H1 (cell line): ENCODE measurements at regions not wholly inside any gene's neighbourhood (a gene's known extent, or its start where the extent isn't known, plus 50 kb on each side); places are given as distances from the start of the nearest gene placed in this dataset.

Source experiments
- CTCF ChIA-PET: fragments of 300-600 bp; sonication (Branson Sonifier 250); formaldehyde crosslinking; loops from one replicate; lab custom pipeline; 2021; ENCODE audit not compliant: partially characterized antibody; lab: Charles Lee
- POLR2A ChIA-PET: fragments of 300-600 bp; sonication (Branson Sonifier 250); formaldehyde crosslinking; loops from one replicate; lab custom pipeline; 2021; ENCODE audit warnings: inconsistent platforms; ENCODE audit not compliant: partially characterized antibody; lab: Charles Lee
- DNase-seq, 2 experiments: peaks; one replicate each; pipeline versions ENCODE4 v3.0.0 to v3.0.0-alpha.2; 2010 to 2022; ENCODE audit warnings: low spot score in 2 of 2, low read depth in 1 of 2, mixed read lengths in 1 of 2
- FAIRE-seq: peaks from 2 replicates; lab custom pipeline; 2011; peaks lifted over from hg19 to GRCh38; lab: Jason Lieb, UNC
- H2AFZ ChIP-seq: 2 replicates; pipeline ENCODE4 v1.8.1; 2012; ENCODE audit warnings: low read length, inconsistent platforms
- H2AK5ac ChIP-seq: 2 replicates; pipeline ENCODE4 v1.6.1; 2013; ENCODE audit warnings: low read depth, low read length
- H2BK120ac ChIP-seq: replicated peaks from 2 replicates; pipeline ENCODE3; 2013; ENCODE audit warnings: low read depth, low read length, inconsistent platforms
- H2BK12ac ChIP-seq: 2 replicates; pipeline ENCODE4 v1.6.1; 2013; ENCODE audit warnings: low read depth, low read length
- H2BK15ac ChIP-seq: 2 replicates; pipeline ENCODE4 v1.6.1; 2013; ENCODE audit warnings: low read length
- H2BK20ac ChIP-seq: 2 replicates; pipeline ENCODE4 v1.6.1; 2013; ENCODE audit warnings: low read length
- H2BK5ac ChIP-seq: 2 replicates; pipeline ENCODE4 v1.6.1; 2013; ENCODE audit warnings: low read depth, low read length
- H3K14ac ChIP-seq: 2 replicates; pipeline ENCODE4 v1.6.1; 2013; ENCODE audit warnings: inconsistent platforms; ENCODE audit not compliant: insufficient read length
- H3K18ac ChIP-seq: 2 replicates; pipeline ENCODE4 v1.6.1; 2013; ENCODE audit warnings: low read length; ENCODE audit errors: extremely low read depth
- H3K23ac ChIP-seq: 2 replicates; pipeline ENCODE4 v1.6.1; 2013; ENCODE audit warnings: inconsistent platforms; ENCODE audit not compliant: insufficient read length
- H3K23me2 ChIP-seq: 2 replicates; pipeline ENCODE4 v1.6.1; 2013; ENCODE audit warnings: low read depth, low read length
- H3K27ac ChIP-seq: 2 replicates; pipeline ENCODE4 v1.6.1; 2011; ENCODE audit warnings: low read depth, low read length, inconsistent platforms
- H3K27me3 ChIP-seq, 4 experiments: replicated peaks in 1 of 4; 1 replicate in 1 of 4; 2 replicates in 3 of 4; pipeline versions ENCODE4 v1.6.1 to v1.8.1; 2011 to 2013; ENCODE audit warnings: low read length in 3 of 4, mild to moderate bottlenecking in 3 of 4, inconsistent platforms in 2 of 4, mixed read lengths in 2 of 4, moderate library complexity in 1 of 4; ENCODE audit not compliant: control insufficient read depth in 3 of 4, insufficient read depth in 3 of 4; ENCODE audit errors: extremely low read depth in 1 of 4
- H3K36me3 ChIP-seq, 4 experiments: 2 replicates each; pipeline versions ENCODE4 v1.6.1 to v1.8.1; 2011 to 2013; ENCODE audit warnings: mild to moderate bottlenecking in 4 of 4, low read length in 3 of 4, moderate library complexity in 2 of 4, control low read depth in 1 of 4, inconsistent platforms in 1 of 4; ENCODE audit not compliant: insufficient read depth in 4 of 4, control insufficient read depth in 2 of 4
- H3K4ac ChIP-seq: replicated peaks from 2 replicates; pipeline ENCODE3; 2013; ENCODE audit warnings: low read length, low read depth, mixed read lengths, inconsistent platforms; ENCODE audit not compliant: insufficient read length
- H3K4me1 ChIP-seq, 4 experiments: replicated peaks in 1 of 4; 1 replicate in 1 of 4; 2 replicates in 3 of 4; pipeline versions ENCODE4 v1.6.1 to v1.8.1; 2011 to 2013; ENCODE audit warnings: low read length in 3 of 4, inconsistent platforms in 2 of 4, mixed read lengths in 1 of 4; ENCODE audit not compliant: insufficient read depth in 4 of 4, control insufficient read depth in 3 of 4
- H3K4me2 ChIP-seq, 2 experiments: 2 replicates each; pipeline versions ENCODE4 v1.6.1 to v1.8.1; 2011 to 2013; ENCODE audit warnings: low read depth in 2 of 2, low read length in 2 of 2, control low read depth in 1 of 2, inconsistent platforms in 1 of 2, mild to moderate bottlenecking in 1 of 2; ENCODE audit not compliant: insufficient read depth in 1 of 2
- H3K4me3 ChIP-seq, 4 experiments: fragments of 200-600, 300-600 bp in 1 of 4; sonication (generic), shearing (Covaris generic), sonication (Bioruptor Twin) in 1 of 4; 2 replicates each; pipeline versions ENCODE4 v1.5.1 to v1.8.1; 2011 to 2016; ENCODE audit warnings: low read length in 4 of 4, low read depth in 3 of 4, control low read depth in 2 of 4, inconsistent platforms in 2 of 4, mild to moderate bottlenecking in 2 of 4, mixed read lengths in 1 of 4, moderate library complexity in 1 of 4; ENCODE audit not compliant: insufficient read depth in 2 of 4; ENCODE audit errors: extremely low read depth in 1 of 4
- H3K56ac ChIP-seq: replicated peaks from 2 replicates; pipeline ENCODE3; 2013; ENCODE audit warnings: low read depth, mild to moderate bottlenecking, mixed read lengths, low read length, inconsistent platforms; ENCODE audit not compliant: insufficient read length
- H3K79me1 ChIP-seq: 2 replicates; pipeline ENCODE4 v1.6.1; 2013; ENCODE audit warnings: low read depth, low read length, control low read depth
- H3K79me2 ChIP-seq, 2 experiments: 2 replicates each; pipeline versions ENCODE4 v1.6.1 to v1.8.1; 2012 to 2013; ENCODE audit warnings: low read length in 2 of 2, mild to moderate bottlenecking in 2 of 2, inconsistent platforms in 1 of 2; ENCODE audit not compliant: insufficient read depth in 2 of 2, control insufficient read depth in 1 of 2
- H3K9ac ChIP-seq, 4 experiments: replicated peaks in 1 of 4; 1 replicate in 1 of 4; 2 replicates in 3 of 4; pipeline versions ENCODE4 v1.6.1 to v1.8.1; 2011 to 2013; ENCODE audit warnings: low read depth in 3 of 4, low read length in 3 of 4, control low read depth in 2 of 4, mild to moderate bottlenecking in 2 of 4, moderate library complexity in 2 of 4, inconsistent platforms in 1 of 4; ENCODE audit errors: extremely low read depth in 1 of 4
- H3K9me3 ChIP-seq, 2 experiments: 2 replicates each; pipeline versions ENCODE4 v1.6.1 to v1.8.1; 2012 to 2013; ENCODE audit warnings: mild to moderate bottlenecking in 2 of 2, moderate library complexity in 2 of 2, control low read depth in 1 of 2, inconsistent platforms in 1 of 2, low read depth in 1 of 2, low read length in 1 of 2, mixed read lengths in 1 of 2; ENCODE audit not compliant: insufficient read depth in 2 of 2
- H4K20me1 ChIP-seq, 2 experiments: replicated peaks in 1 of 2; 2 replicates each; pipeline versions ENCODE3 to v1.8.1; 2011 to 2013; ENCODE audit warnings: inconsistent platforms in 2 of 2, low read length in 2 of 2, mild to moderate bottlenecking in 1 of 2; ENCODE audit not compliant: insufficient read depth in 2 of 2, control insufficient read depth in 1 of 2
- H4K5ac ChIP-seq: 2 replicates; pipeline ENCODE4 v1.6.1; 2013; ENCODE audit warnings: low read length, low read depth, mixed read lengths, inconsistent platforms; ENCODE audit not compliant: insufficient read length
- H4K8ac ChIP-seq: 2 replicates; pipeline ENCODE4 v1.8.0; 2013; ENCODE audit warnings: mild to moderate bottlenecking, moderate library complexity, low read length, inconsistent platforms; ENCODE audit not compliant: insufficient read depth; ENCODE audit errors: extremely low read depth
- H4K91ac ChIP-seq: replicated peaks from 2 replicates; pipeline ENCODE3; 2013; ENCODE audit warnings: low read length, mixed read lengths, inconsistent platforms; ENCODE audit not compliant: insufficient read length
- BACH1 ChIP-seq: IDR thresholded peaks from 2 replicates; pipeline ENCODE4 v1.6.1; 2012; ENCODE audit warnings: low read length, improper control_type of control experiment
- CBX5 ChIP-seq: fragments of 300-800, 300-1000 bp; sonication (generic); IDR thresholded peaks from 2 replicates; pipeline ENCODE4 v1.7.1; 2016; ENCODE audit warnings: antibody characterized with exemption, low read length, low read depth
- CTBP2 ChIP-seq: IDR thresholded peaks from 2 replicates; pipeline ENCODE4 v1.7.0; 2011; ENCODE audit warnings: borderline replicate concordance, mild to moderate bottlenecking, moderate library complexity, mixed read lengths, low read length; ENCODE audit not compliant: insufficient read depth, insufficient read length
- EGR1 ChIP-seq: IDR thresholded peaks from 2 replicates; pipeline ENCODE4 v1.6.1; 2011; ENCODE audit warnings: low read depth, low read length, borderline replicate concordance
- FOSL1 ChIP-seq: IDR thresholded peaks from 2 replicates; pipeline ENCODE4 v1.6.1; 2011; ENCODE audit warnings: mild to moderate bottlenecking, low read depth, low read length, moderate library complexity; ENCODE audit not compliant: insufficient read depth
- JUND ChIP-seq: IDR thresholded peaks from 2 replicates; pipeline ENCODE4 v1.6.1; 2011; ENCODE audit warnings: mild to moderate bottlenecking, improper control_type of control experiment, low read length
- RXRA ChIP-seq: IDR thresholded peaks from 2 replicates; pipeline ENCODE4 v1.6.1; 2011; ENCODE audit warnings: low read depth, mild to moderate bottlenecking, low read length, moderate library complexity; ENCODE audit not compliant: insufficient read depth
- SIX5 ChIP-seq: IDR thresholded peaks from 2 replicates; pipeline ENCODE4 v1.6.1; 2011; ENCODE audit warnings: mild to moderate bottlenecking, low read depth, low read length
- TAF1 ChIP-seq: IDR thresholded peaks from 2 replicates; pipeline ENCODE4 v1.6.1; 2011; ENCODE audit warnings: mild to moderate bottlenecking, low read depth, low read length
- WGBS, 2 experiments: shearing (Covaris generic) in 1 of 2; methylation state at CpG; one replicate each; pipeline versions ENCODE4 v1.1.6 to v1.1.7; 2013 to 2015; ENCODE audit warnings: low lambda C conversion rate in 2 of 2, mixed read lengths in 2 of 2, inconsistent platforms in 1 of 2, low coverage in 1 of 2, missing lambda C conversion rate in 1 of 2; ENCODE audit not compliant: insufficient replicate concordance in 2 of 2, insufficient coverage in 1 of 2, insufficient read length in 1 of 2; ENCODE audit errors: extremely low coverage in 1 of 2, missing lambda C conversion rate in 1 of 2; 5-methylcytosine and 5-hydroxymethylcytosine counted together
- TF ChIP-seq, protein P1 (sequence below): IDR thresholded peaks from 2 replicates; pipeline ENCODE4 v1.6.1; 2012; ENCODE audit warnings: inconsistent platforms
- TF ChIP-seq, protein P2 (sequence below): IDR thresholded peaks from 2 replicates; pipeline ENCODE4 v1.6.1; 2012; ENCODE audit warnings: inconsistent platforms

DNA sequence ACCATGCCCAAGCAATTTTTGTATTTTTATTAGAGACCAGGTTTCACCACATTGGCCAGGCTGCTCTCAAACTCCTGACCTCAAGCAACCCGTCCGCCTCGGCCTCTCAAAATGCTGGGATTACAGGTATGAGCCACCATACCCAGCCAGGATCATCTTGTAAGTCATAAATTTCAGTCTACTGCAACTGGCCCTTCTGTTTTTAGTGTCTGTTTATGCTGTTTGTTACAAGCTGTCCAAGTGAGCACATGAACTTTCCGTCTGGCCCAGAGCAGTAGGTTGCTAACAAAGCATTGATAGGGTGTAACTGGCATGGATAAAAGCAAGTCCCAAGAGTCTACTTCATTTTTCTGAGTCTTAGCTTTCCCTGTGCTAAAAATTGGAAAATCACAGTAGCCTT is 164.4 kb upstream of the NT5C1B start:
- no peak overlapping the region for H3K18ac ChIP-seq
- H3K4me1 ChIP-seq, result no peaks in the 10 kb centered on the region
- H2BK20ac ChIP-seq, result no peak overlapping the region
- H2BK5ac ChIP-seq, result no peak overlapping the region
- H4K91ac ChIP-seq, result no peak overlapping the region
- H3K23ac ChIP-seq, result no peak overlapping the region
- ChIA-PET CTCF (interaction anchor here (0.6 to 2.1 kb wide), 7 partner anchors 10 to 599 kb away, joined by 3 to 6 read pairs (median 5); no protein-coding TSS in a partner anchor), POLR2A (no interaction called here)
- H2BK15ac ChIP-seq, result no peak overlapping the region
- no peak overlapping the region for H2BK120ac ChIP-seq
- H3K9me3 ChIP-seq, result no peaks in the 10 kb centered on the region
- H3K79me2 ChIP-seq, result no peaks in the 10 kb centered on the region
- DNase-seq, result no peak
- H3K4me2 ChIP-seq, result no peak overlapping the region
- WGBS, 2 experiments, result 87% methylated on average over 4 of the region's 4 CpGs; no CpG with 5 or more reads in 1 of the 2 experiments
- H3K56ac ChIP-seq, result no peak overlapping the region
- H3K14ac ChIP-seq, result no peak overlapping the region
- no peak overlapping the region for H3K4ac ChIP-seq
- no peak overlapping the region for H3K9ac ChIP-seq
- H4K20me1 ChIP-seq, result no peaks in the 10 kb centered on the region
- no peak overlapping the region for H4K5ac ChIP-seq
- no peak overlapping the region for H3K27ac ChIP-seq
- no peak overlapping the region for H2BK12ac ChIP-seq
- H3K79me1 ChIP-seq, result no peaks in the 10 kb centered on the region
- H3K36me3 ChIP-seq, result no peaks in the 10 kb centered on the region
- no peaks in the 10 kb centered on the region for H3K23me2 ChIP-seq
- no peak overlapping the region for H2AK5ac ChIP-seq
- no peak overlapping the region for H3K4me3 ChIP-seq
- H3K27me3 ChIP-seq, result no peaks in the 10 kb centered on the region
- H2AFZ ChIP-seq, result no peak overlapping the region
- H4K8ac ChIP-seq, result no peak overlapping the region
- no peak for FAIRE-seq
- TF ChIP-seq BACH1 (no peak), RXRA (no peak), CTBP2 (no peak), SIX5 (no peak), JUND (no peak), FOSL1 (no peak), CBX5 (no peak), EGR1 (no peak), TAF1 (no peak)
- TF ChIP-seq, protein P1, sequence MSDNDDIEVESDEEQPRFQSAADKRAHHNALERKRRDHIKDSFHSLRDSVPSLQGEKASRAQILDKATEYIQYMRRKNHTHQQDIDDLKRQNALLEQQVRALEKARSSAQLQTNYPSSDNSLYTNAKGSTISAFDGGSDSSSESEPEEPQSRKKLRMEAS, result no peak
- TF ChIP-seq, protein P2, sequence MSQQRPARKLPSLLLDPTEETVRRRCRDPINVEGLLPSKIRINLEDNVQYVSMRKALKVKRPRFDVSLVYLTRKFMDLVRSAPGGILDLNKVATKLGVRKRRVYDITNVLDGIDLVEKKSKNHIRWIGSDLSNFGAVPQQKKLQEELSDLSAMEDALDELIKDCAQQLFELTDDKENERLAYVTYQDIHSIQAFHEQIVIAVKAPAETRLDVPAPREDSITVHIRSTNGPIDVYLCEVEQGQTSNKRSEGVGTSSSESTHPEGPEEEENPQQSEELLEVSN, result no peak
